Activated naive CD8-positive, alpha-beta T cell treated with anti-CD3 and anti-CD28 coated beads for 36 hours (primary cell): ENCODE measurements at regions not wholly inside any gene's neighbourhood (a gene's known extent, or its start where the extent isn't known, plus 50 kb on each side); places are given as distances from the start of the nearest gene placed in this dataset.
"Not testable (repeated sequence)": the region's sequence is repeated elsewhere in the genome, so short reads cannot be mapped to it uniquely, and the experiment has no call there.

ENCODE experiments used
- DNase-seq: peaks from one replicate; pipeline ENCODE4 v3.0.0; 2021
- H3K27ac Mint-ChIP-seq: one replicate; pipeline ENCODE4 v1.8.0; 2022; ENCODE audit warnings: mild to moderate bottlenecking, moderate library complexity, mixed read lengths
- H3K27me3 Mint-ChIP-seq: one replicate; pipeline ENCODE4 v1.8.0; 2022; ENCODE audit warnings: mild to moderate bottlenecking, mixed read lengths
- H3K36me3 Mint-ChIP-seq: one replicate; pipeline ENCODE4 v1.8.0; 2021; ENCODE audit warnings: mild to moderate bottlenecking, mixed read lengths
- H3K4me1 Mint-ChIP-seq: one replicate; pipeline ENCODE4 v1.8.0; 2021; ENCODE audit warnings: mixed read lengths
- H3K4me3 Mint-ChIP-seq: one replicate; pipeline ENCODE4 v1.8.0; 2022; ENCODE audit warnings: mild to moderate bottlenecking, moderate library complexity, mixed read lengths
- H3K9me3 Mint-ChIP-seq: one replicate; pipeline ENCODE4 v1.8.0; 2022; ENCODE audit warnings: mixed read lengths

DNA sequence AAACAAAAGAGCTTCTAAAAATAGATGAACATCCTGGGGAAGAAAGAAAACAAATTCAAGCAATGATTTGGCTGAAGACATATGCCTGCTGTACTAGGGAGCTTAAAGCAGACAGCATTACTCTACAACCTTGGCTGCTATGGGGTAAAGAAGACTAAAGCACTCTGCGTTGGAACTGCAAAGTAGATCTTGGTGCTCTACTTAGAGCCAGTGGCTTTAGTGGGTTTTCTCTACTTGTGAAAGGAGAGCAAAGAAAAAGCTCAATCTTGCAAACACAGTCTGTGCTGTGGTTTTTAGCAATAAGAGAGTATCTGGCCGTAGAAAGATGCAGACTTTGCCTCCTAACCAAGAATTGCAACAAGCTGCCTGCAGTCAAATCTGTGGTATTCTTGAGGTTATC is 334.7 kb upstream of the NDST3 start:
- DNase-seq, result no peak
- H3K27ac Mint-ChIP-seq, result no peak overlapping the region
- H3K36me3 Mint-ChIP-seq, result no peaks in the 10 kb centered on the region
- peaks cover 3% of the 10 kb centered on the region for H3K27me3 Mint-ChIP-seq
- H3K4me3 Mint-ChIP-seq, result no peak overlapping the region
- H3K4me1 Mint-ChIP-seq, result no peaks in the 10 kb centered on the region
- H3K9me3 Mint-ChIP-seq, result peaks cover 2% of the 10 kb centered on the region

- no peak overlapping the region for H3K27ac Mint-ChIP-seq
- no peaks in the 10 kb centered on the region for H3K4me1 Mint-ChIP-seq
- H3K4me3 Mint-ChIP-seq, result no peak overlapping the region
- DNase-seq, result no peak
- H3K27me3 Mint-ChIP-seq, result peaks cover 3% of the 10 kb centered on the region
- peaks cover 2% of the 10 kb centered on the region for H3K9me3 Mint-ChIP-seq
- H3K36me3 Mint-ChIP-seq, result no peaks in the 10 kb centered on the region
These were observed 334.0 kb upstream of the NDST3 start for GRCh38 chr4:117700111-117700892.

DNA sequence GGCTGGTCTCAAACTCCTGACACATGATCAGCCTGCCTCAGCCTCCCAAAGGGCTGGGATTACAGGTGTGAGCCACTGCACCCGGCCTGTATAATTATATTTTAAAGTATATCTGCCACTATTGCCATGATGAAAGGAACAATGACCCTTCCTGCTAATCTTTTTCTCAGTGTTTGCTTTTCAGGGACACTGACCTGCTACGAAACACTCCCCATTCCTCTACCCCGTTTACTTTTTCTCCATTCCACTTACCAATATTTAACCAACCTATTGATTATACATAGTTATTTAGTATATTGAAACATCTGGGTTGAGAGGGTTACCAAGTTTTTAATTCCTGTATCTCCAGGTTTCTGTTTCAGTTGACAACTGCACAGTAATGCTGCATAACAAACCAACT is 331.9 kb upstream of the NDST3 start:
- no peaks in the 10 kb centered on the region for H3K36me3 Mint-ChIP-seq
- no peak overlapping the region for H3K4me3 Mint-ChIP-seq
- H3K27ac Mint-ChIP-seq, result no peak overlapping the region
- H3K9me3 Mint-ChIP-seq, result no peaks in the 10 kb centered on the region
- peaks cover 1% of the 10 kb centered on the region for H3K27me3 Mint-ChIP-seq
- H3K4me1 Mint-ChIP-seq, result no peaks in the 10 kb centered on the region
- no peak for DNase-seq

DNA sequence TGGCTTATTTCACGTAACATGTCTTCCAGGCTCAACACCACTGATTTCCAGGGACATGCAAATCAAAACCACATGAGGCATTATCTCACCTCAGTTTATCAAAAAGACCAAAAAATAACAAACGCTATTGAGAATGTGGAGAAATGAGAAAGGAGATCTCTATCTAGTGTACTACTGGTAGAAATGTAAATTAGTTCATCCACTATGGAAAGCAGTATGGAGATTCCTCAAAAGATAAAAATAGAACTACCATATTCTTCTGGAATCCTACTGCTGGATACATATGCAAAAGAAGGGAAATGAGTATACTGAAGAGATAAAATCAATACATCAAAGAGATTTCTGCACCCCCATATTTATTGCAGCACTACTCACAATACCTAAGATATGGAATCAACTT is 329.6 kb upstream of the NDST3 start:
- no peaks in the 10 kb centered on the region for H3K4me1 Mint-ChIP-seq
- no peak for DNase-seq
- no peaks in the 10 kb centered on the region for H3K9me3 Mint-ChIP-seq

DNA sequence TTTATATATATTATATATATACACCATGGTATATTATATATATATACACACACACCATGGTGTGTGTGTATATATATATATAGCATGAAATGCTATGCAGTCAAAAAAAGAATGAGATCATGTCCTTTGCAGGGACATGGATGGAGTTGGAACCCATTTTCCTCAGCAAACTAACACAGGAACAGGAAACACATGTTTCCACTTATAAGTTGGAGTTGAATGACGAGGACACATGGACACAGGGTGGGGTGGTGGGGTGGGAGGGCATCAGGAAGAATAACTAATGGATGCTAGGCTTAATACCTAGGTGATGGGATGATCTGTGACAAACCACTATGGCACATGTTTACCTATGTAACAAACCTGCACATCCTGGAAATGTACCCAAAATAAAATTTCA is 293.6 kb upstream of the NDST3 start:
- no peaks in the 10 kb centered on the region for H3K27me3 Mint-ChIP-seq
- no peaks in the 10 kb centered on the region for H3K36me3 Mint-ChIP-seq
- no peak overlapping the region for H3K27ac Mint-ChIP-seq
- H3K9me3 Mint-ChIP-seq, result peaks cover 3% of the 10 kb centered on the region
- H3K4me3 Mint-ChIP-seq, result no peak overlapping the region
- H3K4me1 Mint-ChIP-seq, result no peaks in the 10 kb centered on the region
- DNase-seq, result no peak

More for the DNA sequence above, 329.6 kb upstream of the NDST3 start:
- no peak overlapping the region for H3K4me3 Mint-ChIP-seq
- H3K27ac Mint-ChIP-seq, result no peak overlapping the region
- H3K36me3 Mint-ChIP-seq, result no peaks in the 10 kb centered on the region
- no peaks in the 10 kb centered on the region for H3K27me3 Mint-ChIP-seq

GRCh38 chr4:117745379-117745778 is 288.9 kb upstream of the NDST3 start:
- H3K4me3 Mint-ChIP-seq, H3K4me1 Mint-ChIP-seq, H3K9me3 Mint-ChIP-seq, H3K27me3 Mint-ChIP-seq, DNase-seq, H3K36me3 Mint-ChIP-seq, H3K27ac Mint-ChIP-seq: not testable (repeated sequence)

DNA sequence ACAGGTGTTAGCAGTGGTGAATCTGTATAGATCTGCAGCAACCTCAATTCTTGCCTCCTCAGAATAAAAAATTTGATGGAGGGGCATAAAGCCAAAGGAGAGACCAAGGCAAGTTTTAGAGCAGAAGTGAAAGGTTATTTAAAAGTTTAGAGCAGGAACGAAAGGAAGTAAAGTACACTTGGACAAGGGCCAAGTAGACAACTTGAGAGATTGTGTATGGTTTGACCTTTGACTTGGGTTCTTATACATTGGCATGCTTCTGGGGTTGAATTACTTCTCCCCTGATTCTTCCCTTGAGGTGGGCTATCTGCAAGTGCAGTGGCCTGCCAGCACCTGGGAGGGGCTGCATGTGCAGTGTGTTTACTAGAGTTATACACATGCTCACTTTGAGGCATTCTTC is 278.8 kb upstream of the NDST3 start:
- no peaks in the 10 kb centered on the region for H3K36me3 Mint-ChIP-seq
- no peak overlapping the region for H3K27ac Mint-ChIP-seq
- no peak for DNase-seq
- H3K9me3 Mint-ChIP-seq, result peaks cover 7% of the 10 kb centered on the region
- H3K4me3 Mint-ChIP-seq, result no peak overlapping the region
- no peaks in the 10 kb centered on the region for H3K27me3 Mint-ChIP-seq
- H3K4me1 Mint-ChIP-seq, result no peaks in the 10 kb centered on the region

- Mint-ChIP-seq H3K27me3 (no peaks in the 10 kb centered on the region), H3K36me3 (no peaks in the 10 kb centered on the region), H3K27ac (no peak overlapping the region), H3K4me1 (no peaks in the 10 kb centered on the region), H3K9me3 (no peaks in the 10 kb centered on the region), H3K4me3 (no peak overlapping the region)
- no peak for DNase-seq
These were observed 265.7 kb upstream of the NDST3 start for GRCh38 chr4:117768610-117769009.

DNA sequence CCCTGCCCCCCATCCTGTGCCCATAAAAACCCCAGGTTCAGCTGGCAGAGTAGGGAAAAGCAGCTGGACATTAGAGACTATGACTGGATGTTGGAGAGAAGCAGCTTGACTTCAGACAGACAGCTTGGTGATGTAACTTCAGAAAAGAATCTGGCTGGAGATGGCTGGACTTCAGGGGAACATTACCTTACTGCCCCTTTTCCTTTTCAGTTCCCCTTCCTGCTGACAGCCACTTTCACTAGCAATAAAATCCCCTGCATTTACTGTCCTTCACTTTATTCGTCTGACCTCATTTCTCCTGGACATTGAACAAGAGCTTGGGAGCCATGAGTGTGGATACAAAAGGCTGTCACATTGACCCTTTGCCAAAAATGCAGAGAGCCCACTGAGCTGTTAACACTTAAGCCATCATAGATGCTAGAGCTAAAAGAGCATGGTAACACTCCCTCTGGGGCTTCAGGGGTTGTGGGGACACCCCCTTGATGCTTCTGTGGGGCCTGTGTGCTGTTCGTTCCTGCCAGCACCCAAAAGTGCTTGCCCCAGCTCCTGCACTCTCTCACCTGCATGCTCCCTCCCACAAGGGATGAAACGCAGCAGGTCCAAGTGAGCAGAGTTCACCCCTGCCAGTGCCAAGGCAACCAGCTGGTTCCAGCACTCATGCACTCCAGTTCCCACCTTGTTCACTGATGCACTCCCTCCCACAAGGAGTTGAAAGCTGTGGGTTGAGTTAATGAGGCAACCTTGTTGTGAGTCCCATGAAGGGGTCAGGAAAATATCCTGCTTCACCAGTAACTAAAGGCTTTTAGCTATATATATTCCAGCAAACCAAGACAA is 263.8 kb upstream of the NDST3 start:
- H3K4me3 Mint-ChIP-seq, result no peak overlapping the region
- no peaks in the 10 kb centered on the region for H3K27me3 Mint-ChIP-seq
- no peaks in the 10 kb centered on the region for H3K9me3 Mint-ChIP-seq

GRCh38 chr4:117771647-117772337 is 262.5 kb upstream of the NDST3 start:
- no peaks in the 10 kb centered on the region for H3K9me3 Mint-ChIP-seq
- H3K27ac Mint-ChIP-seq, result no peak overlapping the region
- H3K4me1 Mint-ChIP-seq, result no peaks in the 10 kb centered on the region

More for the DNA sequence above, 263.8 kb upstream of the NDST3 start:
- no peak overlapping the region for H3K27ac Mint-ChIP-seq
- H3K36me3 Mint-ChIP-seq, result no peaks in the 10 kb centered on the region
- no peaks in the 10 kb centered on the region for H3K4me1 Mint-ChIP-seq
- DNase-seq, result no peak

GRCh38 chr4:117773064-117773936 is 261.0 kb upstream of the NDST3 start:
- Mint-ChIP-seq H3K4me1 (no peaks in the 10 kb centered on the region), H3K4me3 (no peak overlapping the region), H3K27ac (no peak overlapping the region), H3K27me3 (no peaks in the 10 kb centered on the region), H3K36me3 (no peaks in the 10 kb centered on the region), H3K9me3 (no peaks in the 10 kb centered on the region)
- no peak for DNase-seq

More at GRCh38 chr4:117771647-117772337, 262.5 kb upstream of the NDST3 start:
- no peak overlapping the region for H3K4me3 Mint-ChIP-seq
- DNase-seq, result no peak
- H3K36me3 Mint-ChIP-seq, result no peaks in the 10 kb centered on the region
- no peaks in the 10 kb centered on the region for H3K27me3 Mint-ChIP-seq

GRCh38 chr4:117777721-117778120 is 256.6 kb upstream of the NDST3 start:
- no peaks in the 10 kb centered on the region for H3K4me1 Mint-ChIP-seq
- no peaks in the 10 kb centered on the region for H3K27me3 Mint-ChIP-seq
- no peak overlapping the region for H3K27ac Mint-ChIP-seq

DNA sequence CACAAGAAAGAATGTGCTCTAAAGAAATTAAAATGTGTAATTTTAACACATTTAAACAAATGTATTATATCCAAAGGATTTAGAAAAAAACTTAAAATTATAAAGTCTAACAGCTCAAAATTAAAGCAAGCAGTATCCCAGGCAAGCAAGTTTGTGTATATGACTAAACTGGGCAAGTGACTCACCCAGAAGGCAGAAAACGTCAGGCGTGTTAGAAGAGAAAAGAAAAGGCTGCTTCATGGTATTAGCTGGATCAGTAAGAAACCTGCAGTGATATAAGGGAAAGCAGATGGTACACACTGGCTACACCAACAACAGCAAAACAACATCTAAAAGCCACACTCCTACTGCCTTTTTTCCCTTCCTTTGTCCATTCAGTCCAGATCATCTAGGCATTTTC is 250.6 kb upstream of the NDST3 start:
- no peaks in the 10 kb centered on the region for H3K27me3 Mint-ChIP-seq
- H3K36me3 Mint-ChIP-seq, result no peaks in the 10 kb centered on the region
- H3K4me1 Mint-ChIP-seq, result no peaks in the 10 kb centered on the region
- no peaks in the 10 kb centered on the region for H3K9me3 Mint-ChIP-seq
- no peak overlapping the region for H3K27ac Mint-ChIP-seq
- DNase-seq, result no peak
- H3K4me3 Mint-ChIP-seq, result no peak overlapping the region

More at GRCh38 chr4:117777721-117778120, 256.6 kb upstream of the NDST3 start:
- no peak for DNase-seq
- Mint-ChIP-seq H3K36me3 (no peaks in the 10 kb centered on the region), H3K9me3 (no peaks in the 10 kb centered on the region), H3K4me3 (no peak overlapping the region)

- no peak for DNase-seq
- H3K9me3 Mint-ChIP-seq, result no peaks in the 10 kb centered on the region
- H3K36me3 Mint-ChIP-seq, result no peaks in the 10 kb centered on the region
- H3K27me3 Mint-ChIP-seq, result no peaks in the 10 kb centered on the region
- H3K4me1 Mint-ChIP-seq, result no peaks in the 10 kb centered on the region
- no peak overlapping the region for H3K27ac Mint-ChIP-seq
- H3K4me3 Mint-ChIP-seq, result no peak overlapping the region
These were observed 250.0 kb upstream of the NDST3 start for GRCh38 chr4:117784266-117784665.
